GM21619 (cell line): ENCODE measurements at regions not wholly inside any gene's neighbourhood (a gene's known extent, or its start where the extent isn't known, plus 50 kb on each side); places are given as distances from the start of the nearest gene placed in this dataset.

ENCODE experiments used
- ATAC-seq: cut with Tn5 transposase; IDR thresholded peaks from one replicate; pipeline ENCODE4 v1.9.1; 2021; ENCODE audit not compliant: unreplicated experiment

- no peak for ATAC-seq
These were observed 380.3 kb upstream of the RSPO3 start for GRCh38 chr6:126738146-126738545.

GRCh38 chr6:126738641-126739040 is 379.8 kb upstream of the RSPO3 start:
- no peak for ATAC-seq

GRCh38 chr6:126743076-126743475 is 375.4 kb upstream of the RSPO3 start:
- ATAC-seq = no peak

GRCh38 chr6:126747728-126748540 is 370.5 kb upstream of the RSPO3 start:
- no peak for ATAC-seq

- no peak for ATAC-seq
These were observed 364.9 kb upstream of the RSPO3 start for GRCh38 chr6:126753606-126754005.

GRCh38 chr6:126761854-126762253 is 356.6 kb upstream of the RSPO3 start:
- no peak for ATAC-seq

- no peak for ATAC-seq
These were observed 354.4 kb upstream of the RSPO3 start for GRCh38 chr6:126764104-126764503.

GRCh38 chr6:126764671-126765070 is 353.8 kb upstream of the RSPO3 start:
- ATAC-seq = no peak

GRCh38 chr6:126766820-126767219 is 351.7 kb upstream of the RSPO3 start:
- no peak for ATAC-seq

GRCh38 chr6:126767711-126768110 is 350.8 kb upstream of the RSPO3 start:
- no peak for ATAC-seq

- ATAC-seq = no peak
These were observed 348.3 kb upstream of the RSPO3 start for GRCh38 chr6:126770176-126770575.

GRCh38 chr6:126773112-126773805 is 345.2 kb upstream of the RSPO3 start:
- ATAC-seq = no peak

- ATAC-seq = no peak
These were observed 339.1 kb upstream of the RSPO3 start for GRCh38 chr6:126779331-126779730.

GRCh38 chr6:126781582-126781981 is 336.9 kb upstream of the RSPO3 start:
- ATAC-seq = no peak

- ATAC-seq = no peak
These were observed 334.2 kb upstream of the RSPO3 start for GRCh38 chr6:126784161-126784790.

GRCh38 chr6:126786262-126786661 is 332.2 kb upstream of the RSPO3 start:
- ATAC-seq = no peak

- ATAC-seq = no peak
These were observed 330.8 kb upstream of the RSPO3 start for GRCh38 chr6:126787635-126788034.

GRCh38 chr6:126788861-126789365 is 329.6 kb upstream of the RSPO3 start:
- no peak for ATAC-seq

- ATAC-seq = no peak
These were observed 326.0 kb upstream of the RSPO3 start for GRCh38 chr6:126792340-126793085.

- no peak for ATAC-seq
These were observed 323.3 kb upstream of the RSPO3 start for GRCh38 chr6:126795161-126795560.

- ATAC-seq = no peak
These were observed 320.5 kb upstream of the RSPO3 start for GRCh38 chr6:126797981-126798380.
